ES-I3 (cell line): ENCODE measurements at regions not wholly inside any gene's neighbourhood (a gene's known extent, or its start where the extent isn't known, plus 50 kb on each side); places are given as distances from the start of the nearest gene placed in this dataset.
"Not testable (repeated sequence)": the region's sequence is repeated elsewhere in the genome, so short reads cannot be mapped to it uniquely, and the experiment has no call there.

Experiments used
- H3K36me3 ChIP-seq: 2 replicates; pipeline ENCODE4 v1.6.1; 2013; ENCODE audit warnings: mild to moderate bottlenecking, low read length, control low read depth, moderate library complexity; ENCODE audit not compliant: insufficient read depth
- H3K4me1 ChIP-seq: 2 replicates; pipeline ENCODE4 v1.6.1; 2013; ENCODE audit warnings: mild to moderate bottlenecking, control low read depth, low read length; ENCODE audit not compliant: insufficient read depth
- H3K9ac ChIP-seq: 2 replicates; pipeline ENCODE4 v1.6.1; 2013; ENCODE audit warnings: low read depth, mild to moderate bottlenecking, low read length, moderate library complexity
- H3K9me3 ChIP-seq: 2 replicates; pipeline ENCODE4 v1.6.1; 2013; ENCODE audit warnings: mild to moderate bottlenecking, low read length, moderate library complexity; ENCODE audit not compliant: control insufficient read depth, insufficient read depth

- H3K9ac ChIP-seq, H3K9me3 ChIP-seq, H3K36me3 ChIP-seq, H3K4me1 ChIP-seq: not testable (repeated sequence)
Measured at GRCh38 chr5:106246044-106246745, 1424.5 kb downstream of the EFNA5 start.

GRCh38 chr5:106241409-106241808, 1429.3 kb downstream of the EFNA5 start:
- Histone ChIP-seq H3K36me3 (no peaks in the 10 kb centered on the region), H3K9ac (no peak overlapping the region), H3K4me1 (no peaks in the 10 kb centered on the region), H3K9me3 (no peaks in the 10 kb centered on the region)

- Histone ChIP-seq H3K36me3 (no peaks in the 10 kb centered on the region), H3K9me3 (peaks cover 4% of the 10 kb centered on the region; the same call in 1 of the 2 replicates), H3K9ac (no peak overlapping the region), H3K4me1 (no peaks in the 10 kb centered on the region)
Measured at GRCh38 chr5:106205916-106206571, 1464.7 kb downstream of the EFNA5 start.

- Histone ChIP-seq H3K4me1 (no peaks in the 10 kb centered on the region), H3K9me3 (peaks cover 4% of the 10 kb centered on the region; the same call in 1 of the 2 replicates), H3K36me3 (no peaks in the 10 kb centered on the region), H3K9ac (no peak overlapping the region)
Measured at GRCh38 chr5:106202035-106202434, 1468.7 kb downstream of the EFNA5 start.

GRCh38 chr5:106200971-106201370, 1469.8 kb downstream of the EFNA5 start:
- Histone ChIP-seq H3K9ac (no peak overlapping the region), H3K9me3 (no peaks in the 10 kb centered on the region), H3K36me3 (no peaks in the 10 kb centered on the region), H3K4me1 (no peaks in the 10 kb centered on the region)

- H3K9ac ChIP-seq, result no peak overlapping the region
Measured at GRCh38 chr5:106195679-106196474, 1474.9 kb downstream of the EFNA5 start.

GRCh38 chr5:106189121-106189809, 1481.5 kb downstream of the EFNA5 start:
- no peaks in the 10 kb centered on the region for H3K9me3 ChIP-seq
- no peaks in the 10 kb centered on the region for H3K36me3 ChIP-seq
- H3K4me1 ChIP-seq, result no peaks in the 10 kb centered on the region
- no peak overlapping the region for H3K9ac ChIP-seq

More at GRCh38 chr5:106195679-106196474, 1474.9 kb downstream of the EFNA5 start:
- Histone ChIP-seq H3K4me1 (no peaks in the 10 kb centered on the region), H3K36me3 (no peaks in the 10 kb centered on the region), H3K9me3 (no peaks in the 10 kb centered on the region)

- Histone ChIP-seq H3K9ac (no peak overlapping the region), H3K36me3 (no peaks in the 10 kb centered on the region), H3K4me1 (no peaks in the 10 kb centered on the region), H3K9me3 (no peaks in the 10 kb centered on the region)
Measured at GRCh38 chr5:106185661-106186081, 1485.1 kb downstream of the EFNA5 start.

- H3K9me3 ChIP-seq, result peaks cover 14% of the 10 kb centered on the region
- H3K4me1 ChIP-seq, result no peaks in the 10 kb centered on the region
- H3K36me3 ChIP-seq, result no peaks in the 10 kb centered on the region
Measured at GRCh38 chr5:106174903-106175302, 1495.8 kb downstream of the EFNA5 start.

GRCh38 chr5:106172681-106173532, 1497.8 kb downstream of the EFNA5 start:
- no peaks in the 10 kb centered on the region for H3K4me1 ChIP-seq
- no peaks in the 10 kb centered on the region for H3K36me3 ChIP-seq
- no peak overlapping the region for H3K9ac ChIP-seq
- H3K9me3 ChIP-seq, result peaks cover 14% of the 10 kb centered on the region

More at GRCh38 chr5:106174903-106175302, 1495.8 kb downstream of the EFNA5 start:
- no peak overlapping the region for H3K9ac ChIP-seq

GRCh38 chr5:106171708-106172107, 1499.0 kb downstream of the EFNA5 start:
- Histone ChIP-seq H3K9ac (no peak overlapping the region), H3K9me3 (peaks cover 14% of the 10 kb centered on the region), H3K4me1 (no peaks in the 10 kb centered on the region), H3K36me3 (no peaks in the 10 kb centered on the region)

GRCh38 chr5:106171132-106171531, 1499.6 kb downstream of the EFNA5 start:
- Histone ChIP-seq H3K9ac (no peak overlapping the region), H3K4me1 (no peaks in the 10 kb centered on the region), H3K9me3 (peaks cover 14% of the 10 kb centered on the region), H3K36me3 (no peaks in the 10 kb centered on the region)

- Histone ChIP-seq H3K9me3 (peaks cover 5% of the 10 kb centered on the region), H3K9ac (no peak overlapping the region), H3K36me3 (no peaks in the 10 kb centered on the region), H3K4me1 (no peaks in the 10 kb centered on the region)
Measured at GRCh38 chr5:106167766-106168165, 1503.0 kb downstream of the EFNA5 start.
